ENCODE measurements at regions not wholly inside any gene's neighbourhood (a gene's known extent, or its start where the extent isn't known, plus 50 kb on each side); places are given as distances from the start of the nearest gene placed in this dataset.

DNA sequence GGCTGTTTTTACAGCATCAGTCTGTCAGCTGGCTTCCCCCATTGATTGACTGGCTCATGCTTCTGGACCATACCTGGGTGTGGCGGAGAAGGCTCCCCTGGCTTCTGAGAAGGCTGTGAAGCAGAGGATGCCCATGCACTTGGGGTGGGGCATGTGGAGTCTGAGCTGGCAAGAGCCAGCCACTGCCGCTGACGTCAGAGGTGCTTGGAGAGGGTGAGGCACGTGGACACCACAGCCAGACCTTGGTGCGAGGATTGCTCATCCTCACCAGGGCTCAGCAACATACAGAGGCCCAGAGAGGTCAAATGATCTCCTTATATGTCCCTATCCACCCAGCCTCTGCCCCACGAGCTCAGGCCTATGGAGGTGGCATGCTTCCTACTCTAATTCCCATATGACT is 211.2 kb upstream of the PMEPA1 start:
- intact Hi-C loops (cut with DNase I) = no loop called here
- TF ChIP-seq, protein P1, sequence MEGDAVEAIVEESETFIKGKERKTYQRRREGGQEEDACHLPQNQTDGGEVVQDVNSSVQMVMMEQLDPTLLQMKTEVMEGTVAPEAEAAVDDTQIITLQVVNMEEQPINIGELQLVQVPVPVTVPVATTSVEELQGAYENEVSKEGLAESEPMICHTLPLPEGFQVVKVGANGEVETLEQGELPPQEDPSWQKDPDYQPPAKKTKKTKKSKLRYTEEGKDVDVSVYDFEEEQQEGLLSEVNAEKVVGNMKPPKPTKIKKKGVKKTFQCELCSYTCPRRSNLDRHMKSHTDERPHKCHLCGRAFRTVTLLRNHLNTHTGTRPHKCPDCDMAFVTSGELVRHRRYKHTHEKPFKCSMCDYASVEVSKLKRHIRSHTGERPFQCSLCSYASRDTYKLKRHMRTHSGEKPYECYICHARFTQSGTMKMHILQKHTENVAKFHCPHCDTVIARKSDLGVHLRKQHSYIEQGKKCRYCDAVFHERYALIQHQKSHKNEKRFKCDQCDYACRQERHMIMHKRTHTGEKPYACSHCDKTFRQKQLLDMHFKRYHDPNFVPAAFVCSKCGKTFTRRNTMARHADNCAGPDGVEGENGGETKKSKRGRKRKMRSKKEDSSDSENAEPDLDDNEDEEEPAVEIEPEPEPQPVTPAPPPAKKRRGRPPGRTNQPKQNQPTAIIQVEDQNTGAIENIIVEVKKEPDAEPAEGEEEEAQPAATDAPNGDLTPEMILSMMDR (IDR thresholded peaks at IDR 0.05) = no peak
- no peak for ATAC-seq
- Histone ChIP-seq H3K9me3 (peaks cover 6% of the 10 kb centered on the region), H3K27me3 (ENCODE audit: low read depth) (no peaks in the 10 kb centered on the region), H3K27ac (no peak overlapping the region), H3K36me3 (no peaks in the 10 kb centered on the region), H3K4me1 (no peaks in the 10 kb centered on the region), H3K4me3 (no peak overlapping the region)
- no peak for DNase-seq

DNA sequence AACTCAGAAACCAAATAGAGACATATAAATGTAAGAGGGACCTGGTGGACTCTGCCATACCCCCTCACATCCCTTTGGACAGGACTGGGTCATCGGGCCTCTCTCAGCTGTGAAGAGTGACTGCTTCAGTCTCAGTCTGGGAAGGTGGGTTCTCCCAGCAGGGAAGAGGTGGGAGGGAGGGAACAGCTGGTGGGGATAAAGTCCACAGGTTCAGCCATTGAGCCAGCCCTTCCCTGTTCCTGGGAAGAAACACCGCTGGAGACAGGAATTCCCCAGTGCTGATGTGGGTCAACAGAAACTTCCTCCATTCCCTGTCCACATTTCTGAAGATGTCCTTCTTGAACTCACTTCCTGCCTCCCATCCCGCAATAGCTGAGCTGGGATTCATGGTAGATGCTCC is 209.2 kb upstream of the PMEPA1 start:
- intact Hi-C loops (cut with DNase I) = no loop called here
- no peak for DNase-seq
- H3K4me1 ChIP-seq = no peaks in the 10 kb centered on the region
- H3K27ac ChIP-seq = no peak overlapping the region
- no peak overlapping the region for H3K4me3 ChIP-seq
- no peaks in the 10 kb centered on the region for H3K27me3 ChIP-seq (ENCODE audit: low read depth)
- H3K9me3 ChIP-seq = no peaks in the 10 kb centered on the region
- H3K36me3 ChIP-seq = no peaks in the 10 kb centered on the region
- ATAC-seq = no peak
- TF ChIP-seq, protein P1 (IDR thresholded peaks at IDR 0.05) = no peak

DNA sequence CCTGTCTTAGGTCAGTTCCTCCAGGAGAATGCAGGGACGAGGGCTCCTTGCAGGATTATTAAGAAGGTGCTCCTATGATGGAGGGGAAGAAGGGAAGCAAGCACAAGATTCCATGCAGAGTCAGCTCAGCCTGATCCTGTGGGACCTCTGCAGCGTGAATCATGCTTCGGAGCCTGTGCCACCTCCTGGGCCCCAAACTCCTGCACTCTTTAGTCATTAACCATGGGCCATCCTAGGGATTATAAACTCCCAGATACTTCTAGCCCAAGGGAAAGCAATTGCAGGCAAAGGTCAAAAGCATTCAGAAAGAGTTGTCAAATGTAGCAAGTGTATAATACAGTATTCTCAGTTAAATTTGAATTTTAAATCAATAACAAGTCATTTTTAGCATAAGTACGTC is 208.7 kb upstream of the PMEPA1 start:
- Histone ChIP-seq H3K9me3 (no peaks in the 10 kb centered on the region), H3K27ac (no peak overlapping the region), H3K36me3 (no peaks in the 10 kb centered on the region), H3K27me3 (ENCODE audit: low read depth) (no peaks in the 10 kb centered on the region), H3K4me1 (no peaks in the 10 kb centered on the region), H3K4me3 (no peak overlapping the region)
- no peak for DNase-seq
- intact Hi-C loops (cut with DNase I) = no loop called here
- ATAC-seq = no peak
- TF ChIP-seq, protein P1 (IDR thresholded peaks at IDR 0.05) = no peak

DNA sequence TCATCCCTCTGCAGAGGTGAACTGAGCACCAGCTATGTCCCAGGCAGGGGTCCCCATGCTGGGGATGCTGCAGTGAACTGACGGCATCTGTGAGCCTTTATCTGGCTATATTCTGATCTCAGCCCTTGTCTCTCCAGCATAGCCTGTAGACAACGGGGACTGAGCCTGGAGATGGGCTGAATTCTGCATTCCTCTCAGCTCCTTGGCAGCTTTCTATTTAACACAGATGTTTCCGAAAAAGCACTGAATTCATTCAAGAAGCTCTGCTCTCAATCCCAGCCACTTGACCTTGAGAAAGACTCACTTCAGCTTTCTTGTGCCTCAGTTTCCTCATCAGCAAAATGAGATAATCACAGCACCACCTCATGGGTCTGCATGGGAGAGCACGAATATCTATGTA is 204.4 kb upstream of the PMEPA1 start:
- H3K4me1 ChIP-seq = no peaks in the 10 kb centered on the region
- H3K36me3 ChIP-seq = no peaks in the 10 kb centered on the region
- ATAC-seq = no peak
- H3K27me3 ChIP-seq (ENCODE audit: low read depth) = no peaks in the 10 kb centered on the region
- TF ChIP-seq, protein P1 (IDR thresholded peaks at IDR 0.05) = no peak
- intact Hi-C loops (cut with DNase I) = no loop called here
- no peak overlapping the region for H3K27ac ChIP-seq
- H3K4me3 ChIP-seq = no peak overlapping the region
- DNase-seq = no peak
- no peaks in the 10 kb centered on the region for H3K9me3 ChIP-seq

- H3K36me3 ChIP-seq = no peaks in the 10 kb centered on the region
- no peak overlapping the region for H3K27ac ChIP-seq
- no peak for DNase-seq
- no peaks in the 10 kb centered on the region for H3K9me3 ChIP-seq
- no peaks in the 10 kb centered on the region for H3K27me3 ChIP-seq (ENCODE audit: low read depth)
- no peaks in the 10 kb centered on the region for H3K4me1 ChIP-seq
- no peak overlapping the region for H3K4me3 ChIP-seq
- TF ChIP-seq, protein P1 (IDR thresholded peaks at IDR 0.05) = no peak
- peak in 1 of 2 donors; percentile 19 for ATAC-seq
- intact Hi-C loops (cut with DNase I) = no loop called here
These were observed 203.5 kb upstream of the PMEPA1 start for GRCh38 chr20:57913156-57913930.
